HFF-Myc (cell line): ENCODE measurements at regions not wholly inside any gene's neighbourhood (a gene's known extent, or its start where the extent isn't known, plus 50 kb on each side); places are given as distances from the start of the nearest gene placed in this dataset.

Source experiments
- DNase-seq: peaks from one replicate; pipeline ENCODE4 v3.0.0-alpha.2; 2011; ENCODE audit warnings: low read depth; ENCODE audit errors: extremely low read depth
- H3K4me3 ChIP-seq: replicated peaks from 2 replicates; pipeline ENCODE4 v1.5.1; 2011; ENCODE audit warnings: low read depth, mild to moderate bottlenecking, control low read depth, low read length
- TF ChIP-seq, protein P1 (sequence below): IDR thresholded peaks from 2 replicates; pipeline ENCODE4 v1.5.1; 2012; ENCODE audit warnings: mild to moderate bottlenecking, low read depth, low read length, control low read depth; ENCODE audit errors: missing control alignments

DNA sequence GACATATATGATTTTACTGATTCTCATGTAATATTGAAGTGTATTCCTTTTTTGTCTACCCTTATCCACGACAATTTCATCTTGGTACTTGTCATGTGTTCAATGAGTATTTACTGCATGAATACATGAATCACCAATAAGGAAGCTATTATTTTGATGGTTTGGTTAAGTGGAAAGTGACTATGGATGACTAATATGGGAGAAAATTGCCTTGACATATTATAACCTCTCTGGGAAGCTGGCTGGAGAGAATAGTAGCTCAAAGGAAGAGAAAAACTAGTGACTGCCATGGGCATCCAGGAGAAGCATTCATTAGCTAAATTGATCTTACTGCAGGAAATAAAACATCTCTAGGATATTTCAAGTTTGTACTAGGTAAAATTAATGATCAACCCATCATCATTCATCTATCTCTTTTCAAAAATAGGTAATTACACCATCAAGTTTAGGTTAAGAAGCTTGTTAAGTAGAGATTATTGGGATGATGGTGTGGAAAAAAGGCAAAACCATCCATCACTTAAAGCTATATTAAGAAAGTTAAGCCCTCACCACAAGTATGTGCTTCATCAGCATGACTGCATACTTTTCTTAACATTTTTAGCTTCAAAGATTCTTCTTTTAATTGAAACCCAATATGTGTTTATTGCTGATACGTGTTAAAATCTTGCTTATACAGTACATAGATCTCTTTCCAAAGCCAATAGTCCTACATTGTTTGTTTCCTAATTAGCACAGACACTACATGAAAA, 455.2 kb upstream of the ARPP21 start:
- no peak overlapping the region for H3K4me3 ChIP-seq
- TF ChIP-seq, protein P1, sequence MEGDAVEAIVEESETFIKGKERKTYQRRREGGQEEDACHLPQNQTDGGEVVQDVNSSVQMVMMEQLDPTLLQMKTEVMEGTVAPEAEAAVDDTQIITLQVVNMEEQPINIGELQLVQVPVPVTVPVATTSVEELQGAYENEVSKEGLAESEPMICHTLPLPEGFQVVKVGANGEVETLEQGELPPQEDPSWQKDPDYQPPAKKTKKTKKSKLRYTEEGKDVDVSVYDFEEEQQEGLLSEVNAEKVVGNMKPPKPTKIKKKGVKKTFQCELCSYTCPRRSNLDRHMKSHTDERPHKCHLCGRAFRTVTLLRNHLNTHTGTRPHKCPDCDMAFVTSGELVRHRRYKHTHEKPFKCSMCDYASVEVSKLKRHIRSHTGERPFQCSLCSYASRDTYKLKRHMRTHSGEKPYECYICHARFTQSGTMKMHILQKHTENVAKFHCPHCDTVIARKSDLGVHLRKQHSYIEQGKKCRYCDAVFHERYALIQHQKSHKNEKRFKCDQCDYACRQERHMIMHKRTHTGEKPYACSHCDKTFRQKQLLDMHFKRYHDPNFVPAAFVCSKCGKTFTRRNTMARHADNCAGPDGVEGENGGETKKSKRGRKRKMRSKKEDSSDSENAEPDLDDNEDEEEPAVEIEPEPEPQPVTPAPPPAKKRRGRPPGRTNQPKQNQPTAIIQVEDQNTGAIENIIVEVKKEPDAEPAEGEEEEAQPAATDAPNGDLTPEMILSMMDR: no peak
- no peak for DNase-seq

DNA sequence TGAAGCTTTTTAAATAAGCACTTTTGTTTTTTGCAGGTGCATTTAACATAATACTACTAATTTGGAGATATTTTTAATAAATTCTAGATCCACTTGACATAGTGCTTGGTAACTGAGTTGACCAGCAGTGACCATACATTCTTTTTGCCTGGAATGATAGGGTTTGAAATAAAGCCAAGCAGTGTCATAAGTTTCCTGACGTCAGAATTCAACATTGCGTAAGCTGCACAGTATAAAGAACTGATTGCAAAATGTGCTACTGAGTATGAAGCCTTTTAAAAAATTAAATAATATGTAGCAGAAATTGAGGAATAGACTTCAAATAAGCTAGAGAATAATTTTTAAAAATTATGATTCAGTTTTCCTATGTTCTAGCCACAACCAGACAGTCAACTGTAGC, 454.6 kb upstream of the ARPP21 start:
- H3K4me3 ChIP-seq: no peak overlapping the region
- no peak for DNase-seq
- TF ChIP-seq, protein P1: no peak

DNA sequence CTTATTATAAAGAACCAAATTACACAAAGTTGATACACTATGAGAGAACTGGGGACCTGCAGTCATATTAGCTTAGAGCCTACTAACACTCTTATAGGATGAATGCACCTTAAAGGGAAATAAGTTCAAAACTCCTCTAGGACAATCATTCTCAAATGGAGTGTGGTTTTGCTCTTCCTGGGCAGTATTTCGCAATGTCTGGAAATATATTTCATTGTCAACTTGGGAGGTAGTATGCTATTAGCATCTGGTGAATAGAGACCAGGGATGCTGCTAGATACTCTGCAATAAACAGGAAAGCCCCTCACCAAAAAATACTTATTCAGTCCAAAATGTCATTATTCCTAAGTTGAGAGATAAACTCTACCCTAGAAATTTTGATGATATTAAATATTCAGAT, 451.4 kb upstream of the ARPP21 start:
- H3K4me3 ChIP-seq: no peak overlapping the region
- DNase-seq: no peak
- TF ChIP-seq, protein P1: no peak

DNA sequence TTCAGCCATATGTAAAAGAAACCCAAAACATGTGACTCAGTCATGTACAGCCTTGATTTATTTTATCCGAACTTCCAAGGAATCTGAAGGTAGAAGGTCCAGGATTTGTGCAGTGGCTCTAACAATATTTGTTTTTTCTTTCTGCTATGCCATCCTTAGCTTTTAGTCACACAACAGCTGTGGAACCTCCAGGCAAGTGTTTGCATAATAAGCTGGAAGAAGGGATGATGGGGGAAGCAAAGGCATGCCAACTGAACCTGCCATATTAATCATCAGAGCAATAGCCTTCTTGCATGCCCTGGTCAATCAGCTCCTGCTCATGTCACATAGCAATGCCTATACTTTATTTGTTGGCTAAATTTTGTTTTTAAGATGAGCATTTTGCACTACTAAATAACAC, 444.7 kb upstream of the ARPP21 start:
- TF ChIP-seq, protein P1: no peak
- no peak overlapping the region for H3K4me3 ChIP-seq
- DNase-seq: no peak

DNA sequence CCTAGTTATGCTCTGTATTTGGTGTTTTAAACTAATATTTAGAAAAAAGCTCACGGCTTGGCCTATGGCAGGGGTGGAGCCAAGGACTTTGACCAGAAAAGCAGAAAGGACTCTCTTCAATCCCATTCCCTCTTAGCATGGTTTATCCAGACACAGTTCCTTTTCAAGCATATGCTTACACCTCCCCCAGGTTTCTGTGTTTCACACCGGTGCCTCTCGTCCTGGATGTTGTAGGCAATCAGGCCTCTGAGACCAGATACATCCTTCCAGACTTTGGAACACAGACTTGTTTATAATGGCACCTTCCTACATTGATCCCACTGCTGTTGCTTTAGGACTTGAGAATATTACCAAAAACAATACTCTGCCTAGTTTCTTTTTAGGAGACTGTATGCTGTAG, 440.5 kb upstream of the ARPP21 start:
- TF ChIP-seq, protein P1: no peak
- DNase-seq: no peak
- no peak overlapping the region for H3K4me3 ChIP-seq

DNA sequence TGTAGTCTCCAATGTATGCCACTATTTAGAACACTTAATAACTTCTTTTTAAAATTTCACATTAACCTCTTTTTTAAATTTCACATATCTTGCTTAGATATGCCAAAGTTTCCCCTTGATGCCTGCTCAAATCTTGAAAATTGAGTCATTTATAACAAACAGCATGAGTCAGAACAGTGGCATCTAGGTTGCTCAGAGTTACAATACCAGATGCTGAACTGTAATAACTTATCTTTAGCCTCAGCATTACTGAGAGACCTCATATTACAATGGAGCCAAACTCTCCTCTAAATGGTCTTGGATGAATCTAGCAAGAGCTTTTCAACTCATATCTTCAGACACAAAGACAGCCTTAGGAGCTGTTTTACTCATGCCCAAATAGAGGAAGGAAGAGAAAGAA, 439.3 kb upstream of the ARPP21 start:
- TF ChIP-seq, protein P1: no peak
- H3K4me3 ChIP-seq: no peak overlapping the region
- no peak for DNase-seq

DNA sequence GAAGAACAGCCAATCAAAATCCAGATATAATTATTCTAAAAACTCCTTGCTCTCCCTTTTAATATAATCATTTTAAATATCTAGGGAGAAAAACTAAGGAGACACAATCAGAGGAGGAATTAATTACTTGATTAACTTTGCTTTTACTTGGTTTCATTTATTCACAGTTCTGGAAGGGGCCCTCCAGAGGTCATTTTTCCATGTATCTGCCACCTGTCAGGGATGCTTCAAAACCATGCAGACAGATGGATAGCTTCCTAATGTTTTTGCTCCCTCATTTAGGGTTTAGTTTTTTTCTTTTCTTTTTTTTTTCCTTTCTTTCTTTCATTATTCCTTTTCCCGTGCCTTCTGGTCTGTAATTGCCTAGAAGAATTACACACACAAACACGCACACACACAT, 438.1 kb upstream of the ARPP21 start:
- TF ChIP-seq, protein P1: no peak
- H3K4me3 ChIP-seq: no peak overlapping the region
- no peak for DNase-seq
